PC-3 (cell line): ENCODE measurements at regions not wholly inside any gene's neighbourhood (a gene's known extent, or its start where the extent isn't known, plus 50 kb on each side); places are given as distances from the start of the nearest gene placed in this dataset.

Experiments
- ATAC-seq: fragments of 200-7000 bp; cut with Tn5 transposase; 2 replicates; pipeline ENCODE4 v1.9.1; 2020; ENCODE audit warnings: mild to moderate bottlenecking, moderate library complexity
- BruUV-seq: library from RNA; stranded (reverse); fragments of 400-500 nt; replicated peaks from 2 replicates; lab custom pipeline; 2021; lab: Mats Ljungman, UMichigan
- CTCF ChIA-PET: fragments of 300-600 bp; sonication (Branson Sonifier 250); formaldehyde crosslinking; loops from one replicate; lab custom pipeline; 2022; ENCODE audit warnings: antibody characterized with exemption; lab: Charles Lee
- POLR2A ChIA-PET: fragments of 300-600 bp; sonication (Branson Sonifier 250); formaldehyde crosslinking; loops from one replicate; lab custom pipeline; 2022; ENCODE audit warnings: antibody characterized with exemption; ENCODE audit not compliant: unreplicated experiment; lab: Charles Lee
- DNase-seq: peaks from one replicate; pipeline ENCODE4 v3.0.0-alpha.2; 2015
- H2AFZ ChIP-seq: fragments of 300-600 bp; sonication (generic); 2 replicates; pipeline ENCODE4 v1.6.0; 2016; ENCODE audit warnings: antibody characterized with exemption, low read length
- H3F3A ChIP-seq: fragments of 300-600 bp; sonication (generic); one replicate; pipeline ENCODE4 v1.6.0; 2017; ENCODE audit warnings: antibody characterized with exemption, low read length, control low read depth, mild to moderate bottlenecking; ENCODE audit not compliant: unreplicated experiment
- H3K27ac ChIP-seq: fragments of 300-600 bp; sonication (generic); 2 replicates; pipeline ENCODE4 v1.5.1; 2016; ENCODE audit warnings: mild to moderate bottlenecking, low read length
- H3K27me3 ChIP-seq: fragments of 300-600 bp; sonication (generic); 2 replicates; pipeline ENCODE4 v1.6.1; 2016; ENCODE audit warnings: low read length, mixed read lengths
- H3K36me3 ChIP-seq: fragments of 300-600 bp; sonication (generic); 2 replicates; pipeline ENCODE4 v1.6.1; 2016; ENCODE audit warnings: low read depth, mixed run types, low read length, mixed read lengths
- H3K4me1 ChIP-seq: fragments of 300-600 bp; sonication (generic); 2 replicates; pipeline ENCODE4 v1.5.1; 2016; ENCODE audit warnings: low read length; ENCODE audit not compliant: insufficient read depth
- H3K4me2 ChIP-seq: fragments of 300-600 bp; sonication (generic); 2 replicates; pipeline ENCODE4 v1.6.0; 2016; ENCODE audit warnings: low read length
- H3K4me3 ChIP-seq: fragments of 300-600 bp; sonication (generic); 2 replicates; pipeline ENCODE4 v1.5.1; 2016; ENCODE audit warnings: mild to moderate bottlenecking, low read length, mixed read lengths
- H3K79me2 ChIP-seq: fragments of 300-600 bp; sonication (generic); 2 replicates; pipeline ENCODE4 v1.6.1; 2017; ENCODE audit warnings: low read length, mixed read lengths
- H3K9ac ChIP-seq: fragments of 300-600 bp; sonication (generic); 2 replicates; pipeline ENCODE4 v1.6.0; 2016; ENCODE audit warnings: mild to moderate bottlenecking, low read length
- H3K9me2 ChIP-seq: fragments of 300-600 bp; sonication (generic); replicated peaks from 2 replicates; pipeline ENCODE4 v1.6.1; 2016; ENCODE audit warnings: mixed run types, low read length, mixed read lengths
- H3K9me3 ChIP-seq: fragments of 300-600 bp; sonication (generic); 2 replicates; pipeline ENCODE4 v1.6.1; 2016; ENCODE audit warnings: low read length, mixed read lengths
- H4K20me1 ChIP-seq: fragments of 300-600 bp; sonication (generic); 2 replicates; pipeline ENCODE4 v1.6.1; 2016; ENCODE audit warnings: low read length, mixed read lengths
- CTCF ChIP-seq: fragments of 300-600 bp; sonication (generic); conservative IDR thresholded peaks from 2 replicates; pipeline ENCODE4 v1.5.1; 2017; ENCODE audit warnings: antibody characterized with exemption, low read depth, mild to moderate bottlenecking, low read length
- EZH2 ChIP-seq: fragments of 300-600 bp; sonication (generic); IDR thresholded peaks from one replicate; pipeline ENCODE4 v1.6.1; 2017; ENCODE audit warnings: antibody characterized with exemption, mild to moderate bottlenecking, low read length; ENCODE audit not compliant: unreplicated experiment
- EZH2phosphoT487 ChIP-seq: fragments of 300-600 bp; sonication (generic); IDR thresholded peaks from 2 replicates; pipeline ENCODE4 v1.6.1; 2018; ENCODE audit warnings: mild to moderate bottlenecking, antibody characterized with exemption, low read length, borderline replicate concordance
- intact Hi-C: fragments of 100-400 bp; cut with micrococcal nuclease; formaldehyde crosslinking; loops from 2 replicates; pipeline ENCODE4 v1.9.0; 2023

- Histone ChIP-seq H3K27me3 (peaks cover 5% of the 10 kb centered on the region; the same call in 1 of the 2 replicates), H3K36me3 (no peaks in the 10 kb centered on the region), H3K4me3 (no peak overlapping the region), H3K9me2 (no peaks in the 10 kb centered on the region), H3K27ac (no peak overlapping the region), H3K9ac (no peak overlapping the region), H3K9me3 (no peaks in the 10 kb centered on the region), H4K20me1 (no peaks in the 10 kb centered on the region), H2AFZ (no peak overlapping the region), H3K4me2 (no peak overlapping the region), H3F3A (no peaks in the 10 kb centered on the region), H3K4me1 (no peaks in the 10 kb centered on the region), H3K79me2 (no peaks in the 10 kb centered on the region)
- BruUV-seq, result no TSS peak
- intact Hi-C loops, result no loop called here
- POLR2A ChIA-PET, result no interaction called here
- CTCF ChIA-PET, result no interaction called here
- ATAC-seq (no peak), DNase-seq (no peak)
- TF ChIP-seq CTCF (no peak), EZH2phosphoT487 (no peak), EZH2 (no peak)
Observed at GRCh38 chr1:70877343-70877742, 170.3 kb downstream of the PTGER3 start.

GRCh38 chr1:70887936-70888335, 159.7 kb downstream of the PTGER3 start:
- Histone ChIP-seq H4K20me1 (no peaks in the 10 kb centered on the region), H3K4me3 (no peak overlapping the region), H3K27ac (no peak overlapping the region), H3K4me1 (no peaks in the 10 kb centered on the region), H3K4me2 (no peak overlapping the region), H3K9ac (no peak overlapping the region), H3F3A (no peaks in the 10 kb centered on the region), H3K27me3 (peaks cover 56% of the 10 kb centered on the region), H3K9me2 (no peaks in the 10 kb centered on the region), H3K79me2 (no peaks in the 10 kb centered on the region), H2AFZ (no peak overlapping the region), H3K36me3 (no peaks in the 10 kb centered on the region), H3K9me3 (no peaks in the 10 kb centered on the region)
- TF ChIP-seq EZH2phosphoT487 (no peak), CTCF (no peak), EZH2 (no peak)
- ChIA-PET CTCF (no interaction called here), POLR2A (no interaction called here)
- intact Hi-C loops, result no loop called here
- ATAC-seq (no peak), DNase-seq (no peak)
- BruUV-seq, result no TSS peak

GRCh38 chr1:70888722-70889121, 158.9 kb downstream of the PTGER3 start:
- Histone ChIP-seq H3K9me3 (no peaks in the 10 kb centered on the region), H3K9ac (no peak overlapping the region), H3K27me3 (peaks cover 56% of the 10 kb centered on the region), H3K4me2 (no peak overlapping the region), H2AFZ (no peak overlapping the region), H3K4me1 (no peaks in the 10 kb centered on the region), H4K20me1 (no peaks in the 10 kb centered on the region), H3K27ac (no peak overlapping the region), H3K79me2 (no peaks in the 10 kb centered on the region), H3K4me3 (no peak overlapping the region), H3F3A (no peaks in the 10 kb centered on the region), H3K9me2 (no peaks in the 10 kb centered on the region), H3K36me3 (no peaks in the 10 kb centered on the region)
- ATAC-seq (no peak), DNase-seq (no peak)
- POLR2A ChIA-PET, result no interaction called here
- CTCF ChIA-PET, result no interaction called here
- TF ChIP-seq EZH2, result no peak
- no peak for TF ChIP-seq CTCF
- TF ChIP-seq EZH2phosphoT487, result no peak
- no TSS peak for BruUV-seq
- intact Hi-C loops, result no loop called here
